D721Med (cell line): ENCODE measurements at regions not wholly inside any gene's neighbourhood (a gene's known extent, or its start where the extent isn't known, plus 50 kb on each side); places are given as distances from the start of the nearest gene placed in this dataset.

Source experiments
- DNase-seq: peaks from one replicate; pipeline ENCODE4 v3.0.0; 2011; ENCODE audit warnings: low spot score; ENCODE audit not compliant: insufficient read length
- FAIRE-seq: peaks from 2 replicates; lab custom pipeline; 2011; peaks lifted over from hg19 to GRCh38; lab: Jason Lieb, UNC
- CTCF ChIP-seq: IDR thresholded peaks from 2 replicates; pipeline ENCODE4 v1.5.1; 2012; ENCODE audit warnings: mild to moderate bottlenecking, control low read depth; ENCODE audit not compliant: insufficient read depth; ENCODE audit errors: missing control alignments

GRCh38 chr3:194865061-194865460 lies 179.4 kb downstream of the FAM43A start:
- TF ChIP-seq CTCF = no peak
- DNase-seq (no peak), FAIRE-seq (no peak)

GRCh38 chr3:194865615-194866014 lies 179.9 kb downstream of the FAM43A start:
- no peak for TF ChIP-seq CTCF
- no peak for DNase-seq
- no peak for FAIRE-seq

GRCh38 chr3:194866236-194866635 lies 180.6 kb downstream of the FAM43A start:
- TF ChIP-seq CTCF = no peak
- FAIRE-seq (no peak), DNase-seq (no peak)

GRCh38 chr3:194867270-194867983 lies 181.7 kb downstream of the FAM43A start:
- FAIRE-seq (no peak), DNase-seq (no peak)
- no peak for TF ChIP-seq CTCF

GRCh38 chr3:194868831-194869230 lies 183.1 kb downstream of the FAM43A start:
- FAIRE-seq = no peak

GRCh38 chr3:194869482-194870169 lies 183.9 kb downstream of the FAM43A start:
- TF ChIP-seq CTCF = no peak
- DNase-seq (no peak), FAIRE-seq (no peak)

More at GRCh38 chr3:194868831-194869230, 183.1 kb downstream of the FAM43A start:
- TF ChIP-seq CTCF = no peak
- DNase-seq = no peak

GRCh38 chr3:194870394-194871110 lies 184.9 kb downstream of the FAM43A start:
- no peak for TF ChIP-seq CTCF
- FAIRE-seq (no peak), DNase-seq (no peak)
